Neural cell (in vitro differentiated cells): ENCODE measurements at regions not wholly inside any gene's neighbourhood (a gene's known extent, or its start where the extent isn't known, plus 50 kb on each side); places are given as distances from the start of the nearest gene placed in this dataset.

Experiments
- H2AFZ ChIP-seq: fragments of 200-600, 300-800 bp; sonication (generic), shearing (Covaris generic); 2 replicates; pipeline ENCODE4 v1.6.0; 2014; ENCODE audit warnings: low read depth, mild to moderate bottlenecking, antibody characterized with exemption, low read length, moderate library complexity
- H3F3A ChIP-seq: fragments of 200-600 bp; shearing (Covaris generic); 2 replicates; pipeline ENCODE4 v1.6.1; 2016; ENCODE audit warnings: mild to moderate bottlenecking, moderate library complexity, mixed read lengths, antibody characterized with exemption, low read length; ENCODE audit not compliant: insufficient read depth, poor library complexity, severe bottlenecking
- H3K27ac ChIP-seq: fragments of 200-600, 300-800 bp; sonication (generic), shearing (Covaris generic); 2 replicates; pipeline ENCODE4 v1.5.1; 2014; ENCODE audit warnings: mild to moderate bottlenecking, low read length, moderate library complexity
- H3K27me3 ChIP-seq: fragments of 300-800, 200-600 bp; sonication (generic), shearing (Covaris generic); 2 replicates; pipeline ENCODE4 v1.6.0; 2014; ENCODE audit warnings: mild to moderate bottlenecking, low read depth, low read length, moderate library complexity; ENCODE audit not compliant: insufficient read depth
- H3K36me3 ChIP-seq: fragments of 300-800, 200-600 bp; sonication (generic), shearing (Covaris generic); 2 replicates; pipeline ENCODE4 v1.5.1; 2014; ENCODE audit warnings: mild to moderate bottlenecking, antibody characterized with exemption, low read length, moderate library complexity; ENCODE audit not compliant: insufficient read depth
- H3K4me2 ChIP-seq: fragments of 300-800, 200-600 bp; sonication (generic), shearing (Covaris generic); 2 replicates; pipeline ENCODE4 v1.6.0; 2014; ENCODE audit warnings: mild to moderate bottlenecking, low read length
- H3K4me3 ChIP-seq: fragments of 300-800, 200-600 bp; sonication (generic), shearing (Covaris generic); 2 replicates; pipeline ENCODE4 v1.5.1; 2014; ENCODE audit warnings: mild to moderate bottlenecking, low read length, moderate library complexity
- H3K79me2 ChIP-seq: fragments of 200-600 bp; shearing (Covaris generic); replicated peaks from 2 replicates; pipeline ENCODE4 v1.6.0; 2014; ENCODE audit warnings: mild to moderate bottlenecking, low read length, moderate library complexity; ENCODE audit not compliant: insufficient read depth
- H3K9ac ChIP-seq: fragments of 300-800, 200-600 bp; sonication (generic), shearing (Covaris generic); 2 replicates; pipeline ENCODE4 v1.6.1; 2016; ENCODE audit warnings: mild to moderate bottlenecking, low read length, mixed read lengths
- H3K9me2 ChIP-seq: fragments of 200-600 bp; shearing (Covaris generic); 2 replicates; pipeline ENCODE4 v1.6.1; 2016; ENCODE audit warnings: mild to moderate bottlenecking, low read length, mixed read lengths; ENCODE audit not compliant: insufficient read depth
- H3K9me3 ChIP-seq: fragments of 200-600, 300-800 bp; sonication (generic), shearing (Covaris generic); 2 replicates; pipeline ENCODE4 v1.6.1; 2016; ENCODE audit warnings: mild to moderate bottlenecking, mixed run types, low read length, moderate library complexity, mixed read lengths
- H4K20me1 ChIP-seq: fragments of 200-600 bp; shearing (Covaris generic); 2 replicates; pipeline ENCODE4 v1.6.1; 2016; ENCODE audit warnings: mild to moderate bottlenecking, mixed run types; ENCODE audit not compliant: insufficient read depth
- CTCF ChIP-seq: fragments of 450-650 bp; IDR thresholded peaks from 2 replicates; pipeline ENCODE4 v1.5.1; 2014; ENCODE audit warnings: antibody characterized with exemption, mild to moderate bottlenecking, moderate library complexity; ENCODE audit not compliant: poor library complexity, severe bottlenecking
- EP300 ChIP-seq: fragments of 450-650 bp; conservative IDR thresholded peaks from 2 replicates; pipeline ENCODE4 v1.6.1; 2014; ENCODE audit warnings: antibody characterized with exemption, mild to moderate bottlenecking, moderate library complexity; ENCODE audit not compliant: poor library complexity, severe bottlenecking
- EZH2 ChIP-seq: fragments of 200-600, 300-800 bp; shearing (Covaris generic), sonication (generic); IDR thresholded peaks from 2 replicates; pipeline ENCODE4 v1.6.1; 2014; ENCODE audit warnings: antibody characterized with exemption, low read length, borderline replicate concordance, mild to moderate bottlenecking; ENCODE audit not compliant: insufficient read depth, poor library complexity, severe bottlenecking
- MXI1 ChIP-seq: fragments of 450-650 bp; conservative IDR thresholded peaks from 2 replicates; pipeline ENCODE4 v1.6.1; 2014; ENCODE audit warnings: antibody characterized with exemption, mild to moderate bottlenecking; ENCODE audit not compliant: poor library complexity, severe bottlenecking
- POLR2AphosphoS5 ChIP-seq: IDR thresholded peaks from 2 replicates; pipeline ENCODE4 v1.6.1; 2012
- RAD21 ChIP-seq: fragments of 450-650 bp; conservative IDR thresholded peaks from 2 replicates; pipeline ENCODE4 v1.6.1; 2014; ENCODE audit warnings: antibody characterized with exemption, mild to moderate bottlenecking, moderate library complexity
- REST ChIP-seq: IDR thresholded peaks from 2 replicates; pipeline ENCODE4 v1.6.1; 2012; ENCODE audit warnings: borderline replicate concordance
- SMC3 ChIP-seq: fragments of 450-650 bp; conservative IDR thresholded peaks from 2 replicates; pipeline ENCODE4 v1.6.1; 2014; ENCODE audit warnings: antibody characterized with exemption, mild to moderate bottlenecking, moderate library complexity; ENCODE audit not compliant: poor library complexity
- TAF1 ChIP-seq: IDR thresholded peaks from 2 replicates; pipeline ENCODE4 v1.6.1; 2012; ENCODE audit warnings: low read depth

GRCh38 chrX:138889149-138889548 lies 177.6 kb upstream of the FGF13 start:
- Histone ChIP-seq H3K79me2 (no peaks in the 10 kb centered on the region), H4K20me1 (no peaks in the 10 kb centered on the region), H3K27ac (no peak overlapping the region), H3K36me3 (no peaks in the 10 kb centered on the region), H3K4me3 (no peak overlapping the region), H3K27me3 (no peaks in the 10 kb centered on the region), H2AFZ (no peak overlapping the region), H3F3A (no peaks in the 10 kb centered on the region), H3K4me2 (no peak overlapping the region), H3K9me2 (no peaks in the 10 kb centered on the region), H3K9ac (no peak overlapping the region), H3K9me3 (no peaks in the 10 kb centered on the region)
- no peak for TF ChIP-seq MXI1
- no peak for TF ChIP-seq EP300
- no peak for TF ChIP-seq POLR2AphosphoS5
- TF ChIP-seq REST = no peak
- no peak for TF ChIP-seq TAF1
- no peak for TF ChIP-seq EZH2
- no peak for TF ChIP-seq SMC3
- no peak for TF ChIP-seq RAD21
- no peak for TF ChIP-seq CTCF

GRCh38 chrX:138886769-138887168 lies 175.3 kb upstream of the FGF13 start:
- no peaks in the 10 kb centered on the region for H3F3A ChIP-seq
- no peak overlapping the region for H3K27ac ChIP-seq
- no peak overlapping the region for H3K9ac ChIP-seq
- no peak overlapping the region for H3K4me3 ChIP-seq
- H4K20me1 ChIP-seq = no peaks in the 10 kb centered on the region
- H3K9me2 ChIP-seq = no peaks in the 10 kb centered on the region
- TF ChIP-seq REST (no peak), TAF1 (no peak), CTCF (no peak), POLR2AphosphoS5 (no peak), SMC3 (no peak), MXI1 (no peak), EP300 (no peak), RAD21 (no peak), EZH2 (no peak)
- no peaks in the 10 kb centered on the region for H3K36me3 ChIP-seq
- no peaks in the 10 kb centered on the region for H3K9me3 ChIP-seq
- no peak overlapping the region for H2AFZ ChIP-seq
- H3K79me2 ChIP-seq = no peaks in the 10 kb centered on the region
- no peaks in the 10 kb centered on the region for H3K27me3 ChIP-seq
- no peak overlapping the region for H3K4me2 ChIP-seq
